ENCODE measurements at regions not wholly inside any gene's neighbourhood (a gene's known extent, or its start where the extent isn't known, plus 50 kb on each side); places are given as distances from the start of the nearest gene placed in this dataset.

DNA sequence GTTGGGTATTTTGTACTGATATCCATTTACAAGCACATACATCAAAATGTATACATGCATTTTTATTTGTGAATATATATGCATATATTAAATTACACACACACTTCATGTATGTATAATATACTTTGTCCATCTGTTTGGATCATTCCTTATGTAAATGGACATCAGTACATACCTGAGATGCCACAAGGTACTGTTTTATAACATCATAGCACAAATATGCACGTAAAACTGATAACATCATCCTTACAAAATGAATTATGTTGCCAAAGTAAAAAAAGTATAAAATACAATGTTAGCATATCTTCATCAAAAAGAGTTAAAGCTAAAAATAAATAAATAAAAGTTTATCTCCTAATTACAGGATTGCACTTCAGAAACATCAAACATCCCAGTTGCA is 634.8 kb upstream of the UBE2E2 start:
- Histone ChIP-seq H3K36me3 (ENCODE audit: control insufficient read depth, insufficient read depth, low read length) (no peaks in the 10 kb centered on the region), H3K27ac (ENCODE audit: low read depth, low read length) (no peak overlapping the region), H3K9ac (ENCODE audit: low read length) (no peak overlapping the region), H3K27me3 (ENCODE audit: control insufficient read depth, insufficient read depth, low read length) (no peaks in the 10 kb centered on the region), H3K4me1 (ENCODE audit: control insufficient read depth, insufficient read depth, low read length) (no peaks in the 10 kb centered on the region), H3K4me3 (ENCODE audit: low read length) (no peak overlapping the region)

GRCh38 chr3:22569570-22569969 is 633.6 kb upstream of the UBE2E2 start:
- no peaks in the 10 kb centered on the region for H3K4me1 ChIP-seq (ENCODE audit: control insufficient read depth, insufficient read depth, low read length)
- no peak overlapping the region for H3K27ac ChIP-seq (ENCODE audit: low read depth, low read length)
- no peaks in the 10 kb centered on the region for H3K27me3 ChIP-seq (ENCODE audit: control insufficient read depth, insufficient read depth, low read length)
- no peak overlapping the region for H3K4me3 ChIP-seq (ENCODE audit: low read length)
- no peaks in the 10 kb centered on the region for H3K36me3 ChIP-seq (ENCODE audit: control insufficient read depth, insufficient read depth, low read length)
- H3K9ac ChIP-seq (ENCODE audit: low read length): no peak overlapping the region

DNA sequence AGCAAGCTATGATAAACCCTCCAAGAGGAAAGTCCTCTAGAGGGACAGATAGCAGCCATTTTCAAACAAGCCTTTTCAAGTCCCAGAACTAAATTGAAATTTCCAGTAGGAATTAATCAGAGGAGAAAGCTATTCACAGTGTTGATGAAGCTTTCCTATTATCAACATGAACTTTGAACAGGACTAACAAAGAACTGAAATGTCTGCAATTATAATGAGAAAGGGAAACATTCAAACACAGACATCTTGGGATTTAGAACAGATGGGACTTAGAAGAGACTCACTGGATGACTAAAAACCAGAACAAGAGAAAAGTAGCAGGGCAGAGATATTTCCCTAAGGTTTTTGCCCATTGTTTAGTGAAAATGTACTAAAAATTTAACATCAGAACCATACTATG is 622.1 kb upstream of the UBE2E2 start:
- no peaks in the 10 kb centered on the region for H3K36me3 ChIP-seq (ENCODE audit: control insufficient read depth, insufficient read depth, low read length)
- no peak overlapping the region for H3K4me3 ChIP-seq (ENCODE audit: low read length)
- no peaks in the 10 kb centered on the region for H3K4me1 ChIP-seq (ENCODE audit: control insufficient read depth, insufficient read depth, low read length)
- no peak overlapping the region for H3K27ac ChIP-seq (ENCODE audit: low read depth, low read length)
- H3K9ac ChIP-seq (ENCODE audit: low read length): no peak overlapping the region
- H3K27me3 ChIP-seq (ENCODE audit: control insufficient read depth, insufficient read depth, low read length): no peaks in the 10 kb centered on the region

DNA sequence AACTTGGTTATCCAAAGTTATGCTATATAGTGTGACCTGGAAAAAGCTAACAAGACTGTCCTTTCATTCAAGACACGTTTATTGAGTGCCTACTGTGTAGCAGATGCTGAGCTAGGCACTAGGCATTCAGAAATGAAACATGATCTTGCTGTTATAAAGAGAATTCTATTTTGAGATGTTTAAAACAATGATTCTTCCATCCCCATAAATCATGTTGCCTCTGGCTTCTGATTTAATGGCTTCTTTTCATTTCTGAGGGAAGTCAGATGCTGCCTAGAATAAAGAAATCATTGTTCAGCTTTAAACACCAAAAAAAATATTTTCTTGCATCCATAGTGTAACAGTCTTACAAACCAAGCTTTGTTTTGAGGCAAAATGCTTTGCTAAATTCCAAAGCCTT is 620.9 kb upstream of the UBE2E2 start:
- Histone ChIP-seq H3K4me3 (ENCODE audit: low read length) (no peak overlapping the region), H3K9ac (ENCODE audit: low read length) (no peak overlapping the region), H3K27me3 (ENCODE audit: control insufficient read depth, insufficient read depth, low read length) (no peaks in the 10 kb centered on the region), H3K4me1 (ENCODE audit: control insufficient read depth, insufficient read depth, low read length) (no peaks in the 10 kb centered on the region), H3K27ac (ENCODE audit: low read depth, low read length) (no peak overlapping the region), H3K36me3 (ENCODE audit: control insufficient read depth, insufficient read depth, low read length) (no peaks in the 10 kb centered on the region)

- no peak overlapping the region for H3K4me3 ChIP-seq (ENCODE audit: low read length)
- no peaks in the 10 kb centered on the region for H3K4me1 ChIP-seq (ENCODE audit: control insufficient read depth, insufficient read depth, low read length)
- H3K9ac ChIP-seq (ENCODE audit: low read length): no peak overlapping the region
- no peaks in the 10 kb centered on the region for H3K36me3 ChIP-seq (ENCODE audit: control insufficient read depth, insufficient read depth, low read length)
- no peak overlapping the region for H3K27ac ChIP-seq (ENCODE audit: low read depth, low read length)
- H3K27me3 ChIP-seq (ENCODE audit: control insufficient read depth, insufficient read depth, low read length): no peaks in the 10 kb centered on the region
Measured at GRCh38 chr3:22585504-22585903, 617.6 kb upstream of the UBE2E2 start.

DNA sequence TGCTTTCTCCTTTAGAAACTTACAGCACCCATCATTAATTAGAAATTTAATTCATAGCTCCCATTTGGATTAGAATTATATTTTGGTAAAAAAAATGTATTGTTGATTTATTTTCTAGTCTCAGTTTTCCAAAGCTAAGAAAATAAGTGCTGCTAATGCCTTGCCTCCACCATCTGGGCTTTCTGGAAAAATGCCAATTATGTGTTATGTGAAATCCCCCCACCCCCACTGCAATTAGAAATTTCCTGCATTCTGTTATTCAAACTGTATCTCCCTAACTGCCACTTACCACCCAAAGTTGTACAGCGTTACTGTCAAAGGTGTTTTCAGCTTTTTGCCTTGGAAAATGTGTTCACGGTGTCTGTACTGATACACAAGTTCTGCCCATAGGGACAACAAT is 617.2 kb upstream of the UBE2E2 start:
- no peaks in the 10 kb centered on the region for H3K27me3 ChIP-seq (ENCODE audit: control insufficient read depth, insufficient read depth, low read length)
- no peak overlapping the region for H3K27ac ChIP-seq (ENCODE audit: low read depth, low read length)
- no peaks in the 10 kb centered on the region for H3K4me1 ChIP-seq (ENCODE audit: control insufficient read depth, insufficient read depth, low read length)
- no peak overlapping the region for H3K4me3 ChIP-seq (ENCODE audit: low read length)
- H3K36me3 ChIP-seq (ENCODE audit: control insufficient read depth, insufficient read depth, low read length): no peaks in the 10 kb centered on the region
- no peak overlapping the region for H3K9ac ChIP-seq (ENCODE audit: low read length)

- Histone ChIP-seq H3K27me3 (ENCODE audit: control insufficient read depth, insufficient read depth, low read length) (no peaks in the 10 kb centered on the region), H3K27ac (ENCODE audit: low read depth, low read length) (no peak overlapping the region), H3K4me1 (ENCODE audit: control insufficient read depth, insufficient read depth, low read length) (no peaks in the 10 kb centered on the region), H3K4me3 (ENCODE audit: low read length) (no peak overlapping the region), H3K9ac (ENCODE audit: low read length) (no peak overlapping the region), H3K36me3 (ENCODE audit: control insufficient read depth, insufficient read depth, low read length) (no peaks in the 10 kb centered on the region)
Measured at GRCh38 chr3:22587446-22587845, 615.7 kb upstream of the UBE2E2 start.

DNA sequence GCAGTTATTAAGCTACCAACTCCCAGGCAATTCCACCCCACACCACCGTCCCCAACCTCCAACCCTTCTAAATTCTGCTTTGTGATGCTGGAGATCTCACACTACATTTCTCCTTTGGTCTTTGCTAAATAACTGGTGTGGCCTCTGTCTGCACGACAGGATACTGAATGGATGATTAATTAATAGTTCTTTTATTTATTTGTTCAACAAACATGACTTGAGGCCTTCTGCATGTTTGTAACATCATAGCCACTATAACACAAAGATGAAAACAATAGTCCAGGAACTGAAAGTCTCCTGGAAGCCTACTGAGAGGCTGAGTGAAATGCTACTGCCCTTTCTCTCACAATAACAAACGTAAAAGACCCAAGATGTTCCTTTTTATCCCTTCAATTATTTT is 609.5 kb upstream of the UBE2E2 start:
- Histone ChIP-seq H3K4me1 (ENCODE audit: control insufficient read depth, insufficient read depth, low read length) (no peaks in the 10 kb centered on the region), H3K27me3 (ENCODE audit: control insufficient read depth, insufficient read depth, low read length) (no peaks in the 10 kb centered on the region), H3K27ac (ENCODE audit: low read depth, low read length) (no peak overlapping the region), H3K9ac (ENCODE audit: low read length) (no peak overlapping the region), H3K4me3 (ENCODE audit: low read length) (no peak overlapping the region), H3K36me3 (ENCODE audit: control insufficient read depth, insufficient read depth, low read length) (no peaks in the 10 kb centered on the region)

- H3K4me1 ChIP-seq (ENCODE audit: control insufficient read depth, insufficient read depth, low read length): no peaks in the 10 kb centered on the region
- no peak overlapping the region for H3K4me3 ChIP-seq (ENCODE audit: low read length)
- no peak overlapping the region for H3K27ac ChIP-seq (ENCODE audit: low read depth, low read length)
- no peaks in the 10 kb centered on the region for H3K27me3 ChIP-seq (ENCODE audit: control insufficient read depth, insufficient read depth, low read length)
- no peak overlapping the region for H3K9ac ChIP-seq (ENCODE audit: low read length)
- H3K36me3 ChIP-seq (ENCODE audit: control insufficient read depth, insufficient read depth, low read length): no peaks in the 10 kb centered on the region
Measured at GRCh38 chr3:22594990-22595389, 608.1 kb upstream of the UBE2E2 start.

DNA sequence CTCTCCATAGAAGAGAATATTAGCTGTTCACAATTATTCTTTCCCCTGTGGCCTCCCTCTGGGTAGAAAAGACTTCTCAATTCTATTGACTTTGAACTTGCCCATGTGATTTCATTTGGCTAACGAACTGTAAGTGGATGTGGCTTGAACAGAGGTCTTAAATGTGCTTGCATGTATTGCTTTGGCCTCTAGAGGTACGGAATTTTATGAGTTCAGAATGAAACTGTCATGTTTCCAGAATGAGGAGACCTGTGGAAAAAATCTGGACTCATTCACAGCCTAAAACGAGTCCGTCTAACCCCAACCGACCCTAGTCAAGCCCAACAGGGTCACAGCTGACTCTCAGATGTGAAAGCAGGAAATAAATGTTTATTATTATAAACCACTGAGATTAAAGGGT is 596.7 kb upstream of the UBE2E2 start:
- H3K36me3 ChIP-seq (ENCODE audit: control insufficient read depth, insufficient read depth, low read length): no peaks in the 10 kb centered on the region
- H3K9ac ChIP-seq (ENCODE audit: low read length): no peak overlapping the region
- H3K4me3 ChIP-seq (ENCODE audit: low read length): no peak overlapping the region
- no peaks in the 10 kb centered on the region for H3K27me3 ChIP-seq (ENCODE audit: control insufficient read depth, insufficient read depth, low read length)
- H3K27ac ChIP-seq (ENCODE audit: low read depth, low read length): no peak overlapping the region
- H3K4me1 ChIP-seq (ENCODE audit: control insufficient read depth, insufficient read depth, low read length): no peaks in the 10 kb centered on the region

GRCh38 chr3:22606938-22607337 is 596.2 kb upstream of the UBE2E2 start:
- no peak overlapping the region for H3K27ac ChIP-seq (ENCODE audit: low read depth, low read length)
- no peaks in the 10 kb centered on the region for H3K27me3 ChIP-seq (ENCODE audit: control insufficient read depth, insufficient read depth, low read length)
- no peaks in the 10 kb centered on the region for H3K4me1 ChIP-seq (ENCODE audit: control insufficient read depth, insufficient read depth, low read length)
- H3K9ac ChIP-seq (ENCODE audit: low read length): no peak overlapping the region
- no peak overlapping the region for H3K4me3 ChIP-seq (ENCODE audit: low read length)
- H3K36me3 ChIP-seq (ENCODE audit: control insufficient read depth, insufficient read depth, low read length): no peaks in the 10 kb centered on the region

- no peaks in the 10 kb centered on the region for H3K4me1 ChIP-seq (ENCODE audit: control insufficient read depth, insufficient read depth, low read length)
- no peaks in the 10 kb centered on the region for H3K36me3 ChIP-seq (ENCODE audit: control insufficient read depth, insufficient read depth, low read length)
- no peak overlapping the region for H3K9ac ChIP-seq (ENCODE audit: low read length)
- H3K27ac ChIP-seq (ENCODE audit: low read depth, low read length): no peak overlapping the region
- no peaks in the 10 kb centered on the region for H3K27me3 ChIP-seq (ENCODE audit: control insufficient read depth, insufficient read depth, low read length)
- no peak overlapping the region for H3K4me3 ChIP-seq (ENCODE audit: low read length)
Measured at GRCh38 chr3:22608093-22608492, 595.0 kb upstream of the UBE2E2 start.

DNA sequence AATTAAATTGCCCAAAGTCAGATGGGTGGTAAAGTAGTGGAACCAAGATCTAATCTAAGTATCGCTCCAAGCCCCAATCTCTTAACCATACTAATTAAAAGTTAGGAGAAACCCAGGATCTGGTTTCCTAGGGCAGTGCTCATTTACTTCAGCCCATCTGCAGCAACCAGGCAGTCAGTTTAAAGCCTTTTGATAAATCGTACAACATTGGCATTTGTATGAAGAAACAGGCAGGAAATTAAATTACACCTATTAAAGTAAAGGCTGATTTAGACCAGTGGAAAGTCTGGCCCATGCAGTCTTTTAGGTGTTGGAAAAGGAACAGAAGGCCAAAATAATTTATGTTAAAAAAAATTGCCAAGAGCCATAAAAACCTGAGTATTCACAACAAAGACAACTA is 594.4 kb upstream of the UBE2E2 start:
- Histone ChIP-seq H3K4me3 (ENCODE audit: low read length) (no peak overlapping the region), H3K36me3 (ENCODE audit: control insufficient read depth, insufficient read depth, low read length) (no peaks in the 10 kb centered on the region), H3K27me3 (ENCODE audit: control insufficient read depth, insufficient read depth, low read length) (no peaks in the 10 kb centered on the region), H3K4me1 (ENCODE audit: control insufficient read depth, insufficient read depth, low read length) (no peaks in the 10 kb centered on the region), H3K9ac (ENCODE audit: low read length) (no peak overlapping the region), H3K27ac (ENCODE audit: low read depth, low read length) (no peak overlapping the region)

DNA sequence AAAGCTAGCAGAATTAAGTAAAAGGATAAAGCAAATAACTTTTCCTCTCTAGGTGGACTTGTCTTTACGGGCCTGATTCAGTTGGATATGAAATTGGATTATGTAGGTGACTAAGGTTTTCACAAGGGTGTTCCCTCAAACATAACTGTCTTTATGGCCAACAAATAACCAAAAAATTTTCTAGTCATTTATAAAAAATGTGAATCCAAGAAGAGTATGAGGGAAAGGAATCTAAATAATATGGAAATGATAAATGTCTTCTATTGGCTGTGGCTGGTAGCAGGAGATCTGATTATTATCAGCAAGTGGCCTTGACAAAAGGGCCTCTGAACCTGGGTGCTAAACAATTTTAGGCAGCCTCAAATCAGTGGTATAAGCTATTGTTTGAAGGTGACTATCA is 594.0 kb upstream of the UBE2E2 start:
- Histone ChIP-seq H3K27me3 (ENCODE audit: control insufficient read depth, insufficient read depth, low read length) (no peaks in the 10 kb centered on the region), H3K27ac (ENCODE audit: low read depth, low read length) (no peak overlapping the region), H3K9ac (ENCODE audit: low read length) (no peak overlapping the region), H3K4me1 (ENCODE audit: control insufficient read depth, insufficient read depth, low read length) (no peaks in the 10 kb centered on the region), H3K4me3 (ENCODE audit: low read length) (no peak overlapping the region), H3K36me3 (ENCODE audit: control insufficient read depth, insufficient read depth, low read length) (no peaks in the 10 kb centered on the region)
